Upper lobe of left lung (tissue), 4 donors: ENCODE measurements at regions not wholly inside any gene's neighbourhood (a gene's known extent, or its start where the extent isn't known, plus 50 kb on each side); places are given as distances from the start of the nearest gene placed in this dataset.

Experiments
- CTCF ChIP-seq, 6 experiments: fragments of 450-650 bp in 4 of 6; fragments of 200-600 bp in 2 of 6; sonication (generic) in 2 of 6; IDR thresholded peaks; one replicate each; pipeline ENCODE4 v1.5.1; 2016 to 2019; ENCODE audit warnings: antibody characterized with exemption in 6 of 6
- POLR2A ChIP-seq, 4 donors: fragments of 450-650 bp; IDR thresholded peaks; one replicate each; pipeline ENCODE4 v1.5.1; 2016 to 2017; ENCODE audit warnings: antibody characterized with exemption in 4 of 4, mild to moderate bottlenecking in 2 of 4
- POLR2AphosphoS5 ChIP-seq, 2 donors: sonication (generic); formaldehyde crosslinking; IDR thresholded peaks; one replicate each; pipeline ENCODE4 v1.5.1; 2017; ENCODE audit warnings: antibody characterized with exemption in 2 of 2

GRCh38 chr1:222897527-222898190, 82.8 kb downstream of the DISP1 start:
- TF ChIP-seq POLR2A (IDR thresholded peaks at IDR 0.05) (no peak), CTCF (IDR thresholded peaks at IDR 0.05) (no peak), POLR2AphosphoS5 (IDR thresholded peaks at IDR 0.05) (no peak)
